Liver (tissue), 8 donors: ENCODE measurements at regions not wholly inside any gene's neighbourhood (a gene's known extent, or its start where the extent isn't known, plus 50 kb on each side); places are given as distances from the start of the nearest gene placed in this dataset.

Source experiments
- DNase-seq: peaks from one replicate; pipeline ENCODE4 v3.0.0-alpha.2; 2017; ENCODE audit warnings: low spot score
- H3K27ac ChIP-seq, 2 donors: one replicate each; pipeline ENCODE4 v1.7.0; 2013; ENCODE audit warnings: inconsistent platforms in 2 of 2, low read length in 2 of 2, control low read depth in 1 of 2, low read depth in 1 of 2, mild to moderate bottlenecking in 1 of 2
- H3K27me3 ChIP-seq, 4 donors: one replicate each; pipeline versions ENCODE4 v1.6.1 to v1.7.0; 2013; ENCODE audit warnings: low read length in 3 of 4, inconsistent platforms in 1 of 4, mild to moderate bottlenecking in 1 of 4, moderate library complexity in 1 of 4; ENCODE audit not compliant: control insufficient read depth in 4 of 4, insufficient read depth in 4 of 4
- H3K36me3 ChIP-seq, 4 donors: one replicate each; pipeline versions ENCODE4 v1.6.1 to v1.7.0; 2013; ENCODE audit warnings: low read length in 3 of 4, mild to moderate bottlenecking in 3 of 4, low read depth in 1 of 4, moderate library complexity in 1 of 4; ENCODE audit not compliant: control insufficient read depth in 4 of 4, insufficient read depth in 3 of 4
- H3K4me1 ChIP-seq, 4 donors: one replicate each; pipeline versions ENCODE4 v1.6.1 to v1.7.0; 2013; ENCODE audit warnings: low read length in 3 of 4, mild to moderate bottlenecking in 3 of 4, moderate library complexity in 1 of 4; ENCODE audit not compliant: control insufficient read depth in 4 of 4, insufficient read depth in 4 of 4
- H3K4me3 ChIP-seq, 3 donors: one replicate each; pipeline versions ENCODE4 v1.6.1 to v1.7.0; 2013; ENCODE audit warnings: low read length in 3 of 3, control low read depth in 1 of 3, low read depth in 1 of 3, mild to moderate bottlenecking in 1 of 3
- H3K9ac ChIP-seq, 2 donors: one replicate each; pipeline ENCODE4 v1.7.0; 2013; ENCODE audit warnings: low read length in 2 of 2, mild to moderate bottlenecking in 2 of 2, moderate library complexity in 2 of 2, control low read depth in 1 of 2, low read depth in 1 of 2
- H3K9me3 ChIP-seq, 4 donors: one replicate each; pipeline versions ENCODE4 v1.6.1 to v1.7.0; 2013; ENCODE audit warnings: low read length in 3 of 4; ENCODE audit not compliant: control insufficient read depth in 4 of 4
- ATF3 ChIP-seq: IDR thresholded peaks from 2 replicates; pipeline ENCODE4 v1.6.1; 2016; ENCODE audit warnings: antibody characterized with exemption
- CTCF ChIP-seq: fragments of 150-350 bp; IDR thresholded peaks from 2 replicates; pipeline ENCODE4 v1.5.1; 2017; ENCODE audit warnings: improper control_type of control experiment, low read depth, low read length; ENCODE audit not compliant: missing input control
- EGR1 ChIP-seq, 2 donors: IDR thresholded peaks; 2 replicates each; pipeline ENCODE4 v1.6.1; 2016 to 2018; ENCODE audit warnings: antibody characterized with exemption in 2 of 2, low read depth in 2 of 2
- FOXA1 ChIP-seq: IDR thresholded peaks from 2 replicates; pipeline ENCODE4 v1.6.1; 2016; ENCODE audit warnings: antibody characterized with exemption
- FOXA2 ChIP-seq: IDR thresholded peaks from 2 replicates; pipeline ENCODE4 v1.6.1; 2016; ENCODE audit warnings: antibody characterized with exemption
- GABPA ChIP-seq, 2 donors: IDR thresholded peaks in 1 of 2; conservative IDR thresholded peaks in 1 of 2; 2 replicates each; pipeline ENCODE4 v1.6.1; 2016; ENCODE audit warnings: antibody characterized with exemption in 2 of 2, mild to moderate bottlenecking in 1 of 2, moderate library complexity in 1 of 2
- HNF4A ChIP-seq, 2 donors: conservative IDR thresholded peaks; 2 replicates each; pipeline ENCODE4 v1.6.1; 2016; ENCODE audit warnings: antibody characterized with exemption in 2 of 2, mild to moderate bottlenecking in 2 of 2
- HNF4G ChIP-seq: IDR thresholded peaks from 2 replicates; pipeline ENCODE4 v1.6.1; 2016; ENCODE audit warnings: antibody characterized with exemption
- JUND ChIP-seq, 2 donors: IDR thresholded peaks; 2 replicates each; pipeline ENCODE4 v1.6.1; 2016; ENCODE audit warnings: antibody characterized with exemption in 2 of 2
- MAX ChIP-seq: IDR thresholded peaks from 2 replicates; pipeline ENCODE4 v1.6.1; 2016; ENCODE audit warnings: antibody characterized with exemption
- NR2F2 ChIP-seq: IDR thresholded peaks from 2 replicates; pipeline ENCODE4 v1.6.1; 2016; ENCODE audit warnings: antibody characterized with exemption
- RAD21 ChIP-seq, 2 donors: IDR thresholded peaks; 2 replicates each; pipeline ENCODE4 v1.6.1; 2016; ENCODE audit warnings: antibody characterized with exemption in 2 of 2, mild to moderate bottlenecking in 2 of 2
- REST ChIP-seq: IDR thresholded peaks from 2 replicates; pipeline ENCODE4 v1.6.1; 2016; ENCODE audit warnings: antibody characterized with exemption, mild to moderate bottlenecking
- RXRA ChIP-seq, 2 donors: IDR thresholded peaks; 2 replicates each; pipeline ENCODE4 v1.6.1; 2017 to 2018; ENCODE audit warnings: antibody characterized with exemption in 2 of 2, mild to moderate bottlenecking in 1 of 2
- SP1 ChIP-seq: IDR thresholded peaks from 2 replicates; pipeline ENCODE4 v1.6.1; 2018; ENCODE audit warnings: antibody characterized with exemption, mild to moderate bottlenecking
- TAF1 ChIP-seq: conservative IDR thresholded peaks from 2 replicates; pipeline ENCODE4 v1.6.1; 2016; ENCODE audit warnings: antibody characterized with exemption, mild to moderate bottlenecking
- YY1 ChIP-seq: IDR thresholded peaks from 2 replicates; pipeline ENCODE4 v1.6.1; 2016; ENCODE audit warnings: antibody characterized with exemption, mild to moderate bottlenecking
- ZBTB33 ChIP-seq: IDR thresholded peaks from 2 replicates; pipeline ENCODE4 v1.6.1; 2016; ENCODE audit warnings: antibody characterized with exemption
- WGBS: extraction: QIAGEN DNeasy Blood & Tissue Kit; methylation state at CpG from one replicate; pipeline ENCODE4 v1.1.7; 2013; 5-methylcytosine and 5-hydroxymethylcytosine counted together
- donor health status: healthy.
- donor health status: healthy.
- donor health status: healthy.
- donor health status: healthy.
- donor health status: healthy.

GRCh38 chr22:49070501-49070900, 757.2 kb downstream of the BRD1 start:
- WGBS = 42% methylated on average over 7 of the region's 7 CpGs

GRCh38 chr22:49068861-49069500, 758.7 kb downstream of the BRD1 start:
- no peak overlapping the region for H3K9ac ChIP-seq
- H3K4me1 ChIP-seq = no peaks in the 10 kb centered on the region
- TF ChIP-seq RXRA (IDR thresholded peaks at IDR 0.05) = no peak
- TF ChIP-seq FOXA1 = no peak
- TF ChIP-seq GABPA (IDR thresholded peaks at IDR 0.05 in 1 of 2, conservative IDR thresholded peaks at IDR 0.05 in 1 of 2) = no peak
- no peak for TF ChIP-seq EGR1 (IDR thresholded peaks at IDR 0.05; ENCODE audit: low read depth in 2 of 2)
- no peak for TF ChIP-seq YY1
- no peak for TF ChIP-seq CTCF
- no peak for TF ChIP-seq REST
- TF ChIP-seq HNF4G = no peak
- no peak for TF ChIP-seq HNF4A (conservative IDR thresholded peaks at IDR 0.05)
- no peak for TF ChIP-seq MAX
- TF ChIP-seq NR2F2 = no peak
- TF ChIP-seq JUND (IDR thresholded peaks at IDR 0.05) = no peak
- no peak for TF ChIP-seq FOXA2
- no peak for TF ChIP-seq TAF1
- no peak for TF ChIP-seq ATF3
- TF ChIP-seq ZBTB33 = no peak
- TF ChIP-seq SP1 = no peak
- TF ChIP-seq RAD21 (IDR thresholded peaks at IDR 0.05) = no peak
- H3K27ac ChIP-seq = no peak overlapping the region
- DNase-seq = no peak
- no peaks in the 10 kb centered on the region for H3K36me3 ChIP-seq
- no peak overlapping the region for H3K4me3 ChIP-seq
- peaks cover 0 to 7% (median 0%) of the 10 kb centered on the region in 4 donors for H3K27me3 ChIP-seq
- no peaks in the 10 kb centered on the region for H3K9me3 ChIP-seq
- WGBS = 73% methylated on average over 15 of the region's 15 CpGs

More at GRCh38 chr22:49070501-49070900, 757.2 kb downstream of the BRD1 start:
- Histone ChIP-seq H3K27me3 (peaks cover 0 to 7% (median 1%) of the 10 kb centered on the region in 4 donors), H3K27ac (no peak overlapping the region), H3K9me3 (no peaks in the 10 kb centered on the region), H3K36me3 (no peaks in the 10 kb centered on the region), H3K9ac (no peak overlapping the region), H3K4me1 (no peaks in the 10 kb centered on the region), H3K4me3 (no peak overlapping the region)
- DNase-seq = no peak
- TF ChIP-seq MAX (no peak), RXRA (IDR thresholded peaks at IDR 0.05) (no peak), TAF1 (no peak), FOXA2 (no peak), SP1 (no peak), GABPA (IDR thresholded peaks at IDR 0.05 in 1 of 2, conservative IDR thresholded peaks at IDR 0.05 in 1 of 2) (no peak), NR2F2 (no peak), ZBTB33 (no peak)
